ENCODE measurements at regions not wholly inside any gene's neighbourhood (a gene's known extent, or its start where the extent isn't known, plus 50 kb on each side); places are given as distances from the start of the nearest gene placed in this dataset.

GRCh38 chr14:36452860-36453259 lies 67.2 kb downstream of the NKX2-1 start:
- DNase-seq (ENCODE audit: unreplicated experiment) = no peak
- Mint-ChIP-seq H3K4me1 (ENCODE audit: insufficient read depth, unreplicated experiment) (no peaks in the 10 kb centered on the region), H3K27ac (ENCODE audit: low read depth, unreplicated experiment) (no peak overlapping the region), H3K4me3 (ENCODE audit: unreplicated experiment) (no peak overlapping the region), H3K27me3 (ENCODE audit: insufficient read depth, unreplicated experiment) (no peaks in the 10 kb centered on the region), H3K9me3 (ENCODE audit: unreplicated experiment) (no peaks in the 10 kb centered on the region), H3K36me3 (ENCODE audit: insufficient read depth, unreplicated experiment) (no peaks in the 10 kb centered on the region)
- no peak for TF ChIP-seq CTCF (IDR thresholded peaks at IDR 0.05; ENCODE audit: unreplicated experiment)
- no TSS peak for BruUV-seq (replicated peaks)
- ChIA-PET POLR2A (interaction anchor here (1.3 kb wide), 1 partner anchor 12 kb away, joined by 4 read pairs; no protein-coding TSS in a partner anchor), CTCF (no interaction called here)
- intact Hi-C loops (cut with micrococcal nuclease) = no loop called here

GRCh38 chr14:36451310-36452065 lies 68.5 kb downstream of the NKX2-1 start:
- H3K4me1 Mint-ChIP-seq (ENCODE audit: insufficient read depth, unreplicated experiment) = no peaks in the 10 kb centered on the region
- no peak for TF ChIP-seq CTCF (IDR thresholded peaks at IDR 0.05; ENCODE audit: unreplicated experiment)
- POLR2A ChIA-PET = interaction anchor here (0.5 kb wide), 1 partner anchor 487 kb away, joined by 3 read pairs; no protein-coding TSS in a partner anchor
- H3K9me3 Mint-ChIP-seq (ENCODE audit: unreplicated experiment) = no peaks in the 10 kb centered on the region
- CTCF ChIA-PET = interaction anchor here (0.7 to 1.7 kb wide), 5 partner anchors 13 to 602 kb away, joined by 3 to 6 read pairs (median 4); no protein-coding TSS in a partner anchor
- BruUV-seq (replicated peaks) = no TSS peak
- H3K27me3 Mint-ChIP-seq (ENCODE audit: insufficient read depth, unreplicated experiment) = no peaks in the 10 kb centered on the region
- intact Hi-C loops (cut with micrococcal nuclease) = no loop called here
- H3K27ac Mint-ChIP-seq (ENCODE audit: low read depth, unreplicated experiment) = no peak overlapping the region
- DNase-seq (ENCODE audit: unreplicated experiment) = no peak
- no peak overlapping the region for H3K4me3 Mint-ChIP-seq (ENCODE audit: unreplicated experiment)
- no peaks in the 10 kb centered on the region for H3K36me3 Mint-ChIP-seq (ENCODE audit: insufficient read depth, unreplicated experiment)

GRCh38 chr14:36450550-36450949 lies 69.5 kb downstream of the NKX2-1 start:
- POLR2A ChIA-PET = no interaction called here
- Mint-ChIP-seq H3K4me1 (ENCODE audit: insufficient read depth, unreplicated experiment) (no peaks in the 10 kb centered on the region), H3K9me3 (ENCODE audit: unreplicated experiment) (no peaks in the 10 kb centered on the region), H3K27ac (ENCODE audit: low read depth, unreplicated experiment) (no peak overlapping the region), H3K36me3 (ENCODE audit: insufficient read depth, unreplicated experiment) (no peaks in the 10 kb centered on the region), H3K27me3 (ENCODE audit: insufficient read depth, unreplicated experiment) (no peaks in the 10 kb centered on the region), H3K4me3 (ENCODE audit: unreplicated experiment) (no peak overlapping the region)
- TF ChIP-seq CTCF (IDR thresholded peaks at IDR 0.05; ENCODE audit: unreplicated experiment) = peak; percentile 8
- peak; percentile 2 for DNase-seq (ENCODE audit: unreplicated experiment)
- CTCF ChIA-PET = interaction anchor here (0.7 to 1.7 kb wide), 7 partner anchors 12 to 601 kb away, joined by 3 to 6 read pairs (median 4); no protein-coding TSS in a partner anchor
- intact Hi-C loops (cut with micrococcal nuclease) = no loop called here
- no TSS peak for BruUV-seq (replicated peaks)

GRCh38 chr14:36449903-36450302 lies 70.1 kb downstream of the NKX2-1 start:
- H3K4me3 Mint-ChIP-seq (ENCODE audit: unreplicated experiment) = no peak overlapping the region
- CTCF ChIA-PET = interaction anchor here (0.6 to 1.3 kb wide), 5 partner anchors 12 to 218 kb away, joined by 3 to 5 read pairs (median 3); no protein-coding TSS in a partner anchor
- intact Hi-C loops (cut with micrococcal nuclease) = no loop called here
- no peak overlapping the region for H3K27ac Mint-ChIP-seq (ENCODE audit: low read depth, unreplicated experiment)
- no peaks in the 10 kb centered on the region for H3K27me3 Mint-ChIP-seq (ENCODE audit: insufficient read depth, unreplicated experiment)
- H3K36me3 Mint-ChIP-seq (ENCODE audit: insufficient read depth, unreplicated experiment) = no peaks in the 10 kb centered on the region
- DNase-seq (ENCODE audit: unreplicated experiment) = no peak
- POLR2A ChIA-PET = no interaction called here
- no peaks in the 10 kb centered on the region for H3K4me1 Mint-ChIP-seq (ENCODE audit: insufficient read depth, unreplicated experiment)
- H3K9me3 Mint-ChIP-seq (ENCODE audit: unreplicated experiment) = no peaks in the 10 kb centered on the region
- no TSS peak for BruUV-seq (replicated peaks)
- TF ChIP-seq CTCF (IDR thresholded peaks at IDR 0.05; ENCODE audit: unreplicated experiment) = no peak

Data from MCF 10A (cell line).